UCSD-AML1 (cell line): ENCODE measurements at regions not wholly inside any gene's neighbourhood (a gene's known extent, or its start where the extent isn't known, plus 50 kb on each side); places are given as distances from the start of the nearest gene placed in this dataset.

Experiments
- DNase-seq: peaks from one replicate; lab custom pipeline; 2025; ENCODE audit not compliant: unreplicated experiment; lab: John Stamatoyannopoulos, UW

DNA sequence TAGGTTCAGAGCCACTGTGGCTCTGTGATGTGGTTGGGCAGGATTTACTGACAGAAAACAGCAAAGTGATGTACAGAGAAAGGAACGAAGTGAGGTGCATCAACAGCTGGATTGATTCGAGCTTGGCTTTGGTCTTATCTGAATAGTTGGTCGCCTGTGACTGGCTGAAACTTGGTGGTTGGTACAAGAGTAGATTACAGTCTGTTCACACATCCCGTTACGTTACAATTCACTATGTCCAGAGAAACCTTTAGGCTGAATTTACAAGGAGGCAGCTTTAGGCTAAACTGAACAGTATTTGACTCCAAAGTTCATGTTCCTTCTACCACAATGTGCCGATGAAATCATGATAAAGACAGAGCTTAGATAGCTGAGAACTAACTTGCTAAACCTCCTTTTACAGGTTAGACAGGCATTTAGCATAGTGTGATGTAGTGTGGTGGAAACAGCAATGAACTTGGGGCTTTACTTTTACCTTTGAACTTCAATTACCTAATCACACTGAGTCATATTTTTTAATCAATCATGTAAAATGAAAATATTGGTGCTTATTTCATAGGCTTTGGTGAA is 210.2 kb upstream of the PUM3 start:
- DNase-seq: no peak

GRCh38 chr9:3049636-3050035 is 205.7 kb upstream of the PUM3 start:
- DNase-seq: no peak

GRCh38 chr9:3047912-3048311 is 204.0 kb upstream of the PUM3 start:
- DNase-seq: no peak

DNA sequence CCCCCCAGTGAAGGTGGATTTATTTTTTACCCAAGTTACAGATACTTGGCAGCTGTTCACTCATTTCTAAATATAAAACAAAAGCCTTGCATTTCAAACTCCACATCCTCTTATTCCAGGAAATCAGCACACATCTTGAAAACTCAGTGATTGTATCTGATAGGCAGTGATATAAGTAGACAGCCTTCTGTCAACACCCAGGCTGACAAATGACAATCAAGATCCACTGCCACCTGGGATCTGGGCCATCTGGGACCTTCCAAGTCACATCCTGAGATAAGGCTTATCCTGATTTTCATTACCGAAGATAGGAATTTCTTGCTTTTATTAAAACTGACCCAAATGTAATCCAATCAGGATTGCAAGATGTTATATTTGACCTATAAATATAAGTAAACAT is 201.3 kb upstream of the PUM3 start:
- no peak for DNase-seq

DNA sequence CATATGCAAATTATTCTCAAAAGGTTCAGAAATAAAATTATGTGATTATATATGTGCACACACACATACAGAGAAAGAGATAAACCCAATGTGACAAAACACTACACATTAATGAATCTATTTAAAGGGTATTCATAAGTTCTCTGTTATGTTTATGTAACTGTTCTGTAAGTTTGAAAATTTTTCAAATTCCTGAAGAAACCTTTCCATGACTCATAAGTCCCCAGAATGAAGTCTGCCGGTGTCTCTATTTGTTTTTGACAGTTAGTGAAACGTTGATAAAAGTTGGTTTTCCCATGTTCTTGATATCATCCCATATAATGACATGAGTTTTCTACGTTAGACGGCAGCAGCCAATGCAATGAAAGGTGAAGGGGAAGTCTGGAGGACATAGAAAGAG is 199.5 kb upstream of the PUM3 start:
- no peak for DNase-seq

DNA sequence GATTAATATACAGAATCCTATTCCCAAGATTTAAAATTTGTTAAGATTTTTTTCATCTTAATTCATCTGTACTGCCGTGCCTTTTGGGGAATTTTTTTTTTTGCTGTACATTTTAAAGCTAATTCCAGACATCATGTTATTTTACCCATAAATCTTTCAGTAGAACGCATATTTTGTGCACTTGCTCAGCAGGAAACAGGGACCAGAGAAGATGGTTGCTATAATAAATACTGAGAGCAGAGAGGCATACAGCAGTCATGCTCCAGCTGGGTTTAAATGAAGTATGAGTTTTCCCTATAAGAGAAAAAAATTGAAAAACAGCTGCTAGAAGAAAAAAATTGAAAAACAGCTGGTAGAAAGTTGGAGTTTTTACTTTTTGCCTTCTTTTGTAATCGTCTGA is 196.9 kb upstream of the PUM3 start:
- no peak for DNase-seq

DNA sequence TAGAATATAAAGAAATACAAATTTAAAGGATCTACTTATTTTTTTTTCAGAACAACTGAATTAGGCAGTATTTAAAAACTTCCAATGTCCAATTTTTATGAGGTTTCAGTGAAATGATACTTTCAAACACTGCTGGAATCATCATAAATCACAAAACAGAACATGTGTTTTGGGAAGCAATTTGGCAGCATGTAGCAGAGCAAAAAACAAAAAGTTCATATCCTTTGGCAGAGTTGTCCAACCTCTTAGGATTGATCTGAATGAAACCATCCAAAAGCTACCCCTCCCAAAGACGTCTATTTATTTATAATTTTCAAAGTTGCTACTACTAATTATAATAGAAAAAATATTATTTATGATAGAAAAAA is 192.4 kb upstream of the PUM3 start:
- no peak for DNase-seq

- DNase-seq: no peak
Measured at GRCh38 chr9:3035579-3036332, 191.9 kb upstream of the PUM3 start.

- no peak for DNase-seq
Measured at GRCh38 chr9:3032898-3033297, 189.0 kb upstream of the PUM3 start.

DNA sequence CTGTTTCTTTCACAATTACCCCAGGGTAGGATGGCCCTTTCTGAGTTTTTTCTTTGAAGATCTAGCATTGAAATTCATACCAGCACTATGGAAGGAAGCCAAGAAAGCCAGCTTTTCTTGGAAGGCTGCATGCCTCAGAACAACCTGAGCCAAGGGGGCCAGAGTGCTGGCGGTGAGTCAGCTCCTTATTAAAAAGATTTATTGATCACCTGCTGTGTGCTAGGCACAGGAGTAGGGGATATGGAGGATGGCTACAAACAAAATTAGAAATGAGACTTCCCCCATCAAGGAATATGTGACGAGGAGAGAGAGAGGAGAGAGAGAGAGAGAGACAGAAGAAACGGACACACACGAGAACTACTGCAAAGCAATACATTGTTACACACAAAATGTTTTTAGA is 184.6 kb upstream of the PUM3 start:
- no peak for DNase-seq

- no peak for DNase-seq
Measured at GRCh38 chr9:3027210-3027609, 183.3 kb upstream of the PUM3 start.

DNA sequence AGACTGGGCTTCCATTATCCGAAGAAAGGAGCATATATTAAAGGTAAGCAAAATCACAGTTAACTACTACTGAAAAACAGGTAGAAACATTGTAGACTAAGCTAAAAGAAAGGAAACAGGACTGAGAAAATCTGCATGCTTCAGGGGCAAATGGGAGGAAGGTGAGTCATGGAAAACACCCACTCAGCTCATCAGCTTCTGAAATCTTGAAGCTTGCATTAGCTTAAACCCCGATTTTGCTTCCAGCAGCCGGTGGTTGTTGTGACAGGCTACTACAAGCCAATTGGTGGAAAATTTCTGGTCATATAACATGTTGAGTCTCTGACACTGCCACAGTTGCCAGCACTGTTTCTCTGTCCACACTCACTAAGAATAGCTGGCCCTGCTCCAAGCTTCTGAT is 179.6 kb upstream of the PUM3 start:
- DNase-seq: no peak

- DNase-seq: no peak
Measured at GRCh38 chr9:3018691-3019230, 174.9 kb upstream of the PUM3 start.

GRCh38 chr9:3018071-3018470 is 174.2 kb upstream of the PUM3 start:
- DNase-seq: no peak

DNA sequence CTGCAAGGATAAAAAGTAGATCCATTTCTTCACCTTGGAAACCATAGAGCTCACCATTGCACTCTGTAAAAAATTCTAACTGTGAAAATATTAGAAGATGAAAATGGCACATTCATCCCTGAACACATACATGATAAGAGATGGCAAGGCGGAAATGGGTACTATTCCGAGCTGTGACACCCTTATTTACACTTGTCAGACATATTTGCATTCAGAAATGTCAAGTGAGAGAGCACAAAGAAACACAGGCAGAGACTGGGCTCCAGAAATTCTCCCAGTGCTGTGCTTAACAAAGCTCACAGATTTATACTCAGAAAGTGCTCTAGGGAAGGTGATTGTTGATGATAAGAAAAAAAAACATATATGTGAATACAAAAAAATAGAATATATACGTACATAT is 170.3 kb upstream of the PUM3 start:
- DNase-seq: no peak

- no peak for DNase-seq
Measured at GRCh38 chr9:3012842-3013241, 168.9 kb upstream of the PUM3 start.

- DNase-seq: no peak
Measured at GRCh38 chr9:3012245-3012644, 168.3 kb upstream of the PUM3 start.

- no peak for DNase-seq
Measured at GRCh38 chr9:3008091-3008490, 164.2 kb upstream of the PUM3 start.

DNA sequence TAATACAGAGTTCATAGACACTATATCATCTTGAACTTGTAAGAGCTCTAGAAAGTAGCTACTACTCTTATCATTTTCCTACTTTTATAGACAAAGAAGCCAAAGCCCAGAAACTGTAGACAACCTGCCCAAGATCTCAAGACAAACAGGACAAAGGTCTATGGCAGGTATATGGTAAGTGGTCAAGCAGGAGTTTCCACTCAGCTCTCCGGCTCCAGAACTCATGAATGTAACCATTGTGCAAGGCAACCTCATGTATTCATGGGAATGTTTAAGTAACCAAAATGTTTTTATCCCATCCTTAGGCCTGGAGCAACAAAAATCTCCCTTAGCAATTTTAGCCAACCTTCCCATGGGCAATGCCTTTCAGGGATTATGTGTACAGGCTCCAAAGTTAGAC is 163.4 kb upstream of the PUM3 start:
- DNase-seq: no peak

DNA sequence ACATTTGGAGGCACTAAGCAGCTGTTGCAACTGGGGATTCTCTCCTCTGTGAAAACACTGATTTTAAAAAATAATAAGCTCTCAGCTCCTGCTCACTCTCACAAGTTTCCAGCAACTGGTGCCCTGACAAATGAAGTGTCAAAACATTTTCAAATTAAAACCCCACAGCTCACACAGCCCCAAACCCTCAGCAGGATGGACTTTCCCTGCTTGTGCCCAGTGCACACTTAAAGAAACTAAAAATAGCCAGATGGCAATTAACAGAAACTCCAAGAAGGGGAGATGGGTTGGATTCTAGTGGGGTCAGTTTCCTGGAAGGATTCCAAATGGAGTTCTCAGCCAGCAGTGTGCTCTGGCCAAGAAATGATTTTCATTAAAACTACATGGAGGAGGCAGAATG is 163.0 kb upstream of the PUM3 start:
- DNase-seq: no peak

DNA sequence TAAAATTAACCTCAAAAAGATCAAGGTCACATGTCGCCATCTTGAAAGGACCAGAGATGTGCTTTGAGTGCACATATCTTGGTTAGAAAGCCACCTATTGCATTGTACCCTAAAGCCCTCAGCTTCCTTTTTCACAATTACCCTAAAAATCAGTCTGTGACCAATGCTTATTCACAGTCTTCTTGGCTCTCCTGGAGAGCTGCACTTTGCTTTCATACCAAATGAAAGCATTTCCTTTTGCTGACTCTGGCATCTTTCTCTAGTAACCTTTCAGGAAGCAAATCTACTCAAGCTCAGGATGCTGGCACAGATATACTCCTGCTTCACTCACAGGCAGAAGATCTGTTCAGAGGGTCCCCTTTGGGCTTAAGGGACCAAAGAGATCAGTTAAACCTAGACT is 160.7 kb upstream of the PUM3 start:
- no peak for DNase-seq

DNA sequence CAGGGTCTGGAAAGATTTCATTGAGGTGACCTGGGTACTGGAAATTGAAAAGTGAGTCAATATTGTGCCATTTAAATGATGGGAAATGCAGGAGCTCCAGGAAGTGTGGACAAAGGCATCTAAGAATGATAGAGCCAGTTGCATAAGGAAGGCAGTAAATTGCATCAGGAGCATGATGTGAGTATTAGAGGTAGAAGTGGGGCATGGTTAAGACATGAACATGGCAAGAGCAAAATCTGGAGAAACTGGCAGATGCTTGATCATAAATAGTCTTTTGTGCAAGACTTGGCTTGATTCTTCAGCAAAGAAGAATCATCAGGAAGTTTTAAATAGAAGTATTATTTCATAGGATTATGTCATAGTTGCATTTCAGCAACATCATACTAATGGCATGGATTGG is 157.4 kb upstream of the PUM3 start:
- DNase-seq: no peak

GRCh38 chr9:2992427-2992826 is 148.5 kb upstream of the PUM3 start:
- DNase-seq: no peak
